HG02763 (cell line): ENCODE measurements at regions not wholly inside any gene's neighbourhood (a gene's known extent, or its start where the extent isn't known, plus 50 kb on each side); places are given as distances from the start of the nearest gene placed in this dataset.

ENCODE experiments used
- ATAC-seq: cut with Tn5 transposase; IDR thresholded peaks from one replicate; pipeline ENCODE4 v1.9.1; 2021; ENCODE audit warnings: mild to moderate bottlenecking, moderate library complexity; ENCODE audit not compliant: unreplicated experiment

GRCh38 chr18:45556222-45556621, 59.1 kb upstream of the SLC14A2 start:
- ATAC-seq, result no peak

- no peak for ATAC-seq
Observed at GRCh38 chr18:45557287-45557686, 58.0 kb upstream of the SLC14A2 start.

GRCh38 chr18:45557779-45558178, 57.5 kb upstream of the SLC14A2 start:
- ATAC-seq, result no peak

GRCh38 chr18:45559258-45559657, 56.0 kb upstream of the SLC14A2 start:
- ATAC-seq, result no peak

- no peak for ATAC-seq
Observed at GRCh38 chr18:45560870-45561269, 54.4 kb upstream of the SLC14A2 start.

GRCh38 chr18:45562567-45563479, 52.5 kb upstream of the SLC14A2 start:
- no peak for ATAC-seq

- ATAC-seq, result no peak
Observed at GRCh38 chr18:45565280-45565970, 49.9 kb upstream of the SLC14A2 start.
